ENCODE measurements at regions not wholly inside any gene's neighbourhood (a gene's known extent, or its start where the extent isn't known, plus 50 kb on each side); places are given as distances from the start of the nearest gene placed in this dataset.
"Not testable (repeated sequence)": the region's sequence is repeated elsewhere in the genome, so short reads cannot be mapped to it uniquely, and the experiment has no call there.

- no peak for DNase-seq (ENCODE audit: extremely low spot score, unreplicated experiment)
- Mint-ChIP-seq H3K9me3 (no peaks in the 10 kb centered on the region), H3K4me3 (no peak overlapping the region), H3K27ac (no peak overlapping the region), H3K36me3 (no peaks in the 10 kb centered on the region), H3K27me3 (no peaks in the 10 kb centered on the region), H3K4me1 (ENCODE audit: unreplicated experiment) (no peaks in the 10 kb centered on the region)
- TF ChIP-seq, protein P1, sequence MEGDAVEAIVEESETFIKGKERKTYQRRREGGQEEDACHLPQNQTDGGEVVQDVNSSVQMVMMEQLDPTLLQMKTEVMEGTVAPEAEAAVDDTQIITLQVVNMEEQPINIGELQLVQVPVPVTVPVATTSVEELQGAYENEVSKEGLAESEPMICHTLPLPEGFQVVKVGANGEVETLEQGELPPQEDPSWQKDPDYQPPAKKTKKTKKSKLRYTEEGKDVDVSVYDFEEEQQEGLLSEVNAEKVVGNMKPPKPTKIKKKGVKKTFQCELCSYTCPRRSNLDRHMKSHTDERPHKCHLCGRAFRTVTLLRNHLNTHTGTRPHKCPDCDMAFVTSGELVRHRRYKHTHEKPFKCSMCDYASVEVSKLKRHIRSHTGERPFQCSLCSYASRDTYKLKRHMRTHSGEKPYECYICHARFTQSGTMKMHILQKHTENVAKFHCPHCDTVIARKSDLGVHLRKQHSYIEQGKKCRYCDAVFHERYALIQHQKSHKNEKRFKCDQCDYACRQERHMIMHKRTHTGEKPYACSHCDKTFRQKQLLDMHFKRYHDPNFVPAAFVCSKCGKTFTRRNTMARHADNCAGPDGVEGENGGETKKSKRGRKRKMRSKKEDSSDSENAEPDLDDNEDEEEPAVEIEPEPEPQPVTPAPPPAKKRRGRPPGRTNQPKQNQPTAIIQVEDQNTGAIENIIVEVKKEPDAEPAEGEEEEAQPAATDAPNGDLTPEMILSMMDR (conservative IDR thresholded peaks at IDR 0.05), result no peak
Measured at GRCh38 chr4:33104273-33104672, 2384.1 kb downstream of the PCDH7 start.

DNA sequence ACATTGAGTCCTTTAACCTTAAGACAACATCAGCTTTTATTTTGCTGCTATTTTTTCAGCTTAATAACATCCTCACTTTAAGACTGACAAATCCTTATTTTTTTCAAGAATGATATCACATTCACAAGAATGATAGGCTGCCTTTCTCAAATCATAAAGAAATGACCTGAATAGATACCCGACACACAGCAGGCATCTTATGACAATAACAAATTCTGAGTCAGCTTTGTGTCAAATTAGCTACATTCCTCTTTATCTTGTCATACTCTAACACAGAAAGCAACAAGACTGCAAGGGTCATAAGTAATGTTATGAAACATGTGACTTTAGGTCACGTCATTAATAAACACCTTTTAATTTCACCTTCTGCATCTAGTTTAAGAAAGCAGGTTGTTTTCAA, 2387.6 kb downstream of the PCDH7 start:
- DNase-seq (ENCODE audit: extremely low spot score, unreplicated experiment), result no peak
- Mint-ChIP-seq H3K4me3 (no peak overlapping the region), H3K4me1 (ENCODE audit: unreplicated experiment) (no peaks in the 10 kb centered on the region), H3K27me3 (no peaks in the 10 kb centered on the region), H3K36me3 (no peaks in the 10 kb centered on the region), H3K27ac (no peak overlapping the region), H3K9me3 (no peaks in the 10 kb centered on the region)
- TF ChIP-seq, protein P1 (conservative IDR thresholded peaks at IDR 0.05), result no peak

DNA sequence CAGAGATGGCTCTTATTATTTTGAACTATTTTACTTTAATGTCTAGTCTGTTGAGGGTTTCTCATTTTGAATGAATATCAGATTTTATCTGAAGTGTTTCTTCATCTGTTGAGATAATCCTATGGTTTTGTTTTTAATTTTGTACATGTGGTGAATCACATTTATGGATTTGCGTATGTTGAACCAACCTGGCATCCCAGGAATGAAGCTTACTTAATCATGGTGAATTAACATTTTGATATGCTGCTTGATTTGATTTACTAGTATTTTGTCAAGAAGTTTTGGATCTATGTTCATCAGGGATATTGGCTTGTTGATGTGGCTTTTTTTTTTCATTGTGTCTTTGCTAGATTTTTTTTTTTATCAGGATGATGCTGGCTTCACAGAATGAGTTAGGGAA, 2390.9 kb downstream of the PCDH7 start:
- TF ChIP-seq, protein P1 (conservative IDR thresholded peaks at IDR 0.05), result no peak
- H3K4me1 Mint-ChIP-seq (ENCODE audit: unreplicated experiment), result no peaks in the 10 kb centered on the region

GRCh38 chr4:33116871-33117270, 2396.7 kb downstream of the PCDH7 start:
- peaks cover 5% of the 10 kb centered on the region for H3K9me3 Mint-ChIP-seq
- no peak for DNase-seq (ENCODE audit: extremely low spot score, unreplicated experiment)
- TF ChIP-seq, protein P1 (conservative IDR thresholded peaks at IDR 0.05), result no peak
- H3K4me3 Mint-ChIP-seq, result no peak overlapping the region
- no peaks in the 10 kb centered on the region for H3K4me1 Mint-ChIP-seq (ENCODE audit: unreplicated experiment)
- no peak overlapping the region for H3K27ac Mint-ChIP-seq
- no peaks in the 10 kb centered on the region for H3K27me3 Mint-ChIP-seq
- no peaks in the 10 kb centered on the region for H3K36me3 Mint-ChIP-seq

More for the DNA sequence above, 2390.9 kb downstream of the PCDH7 start:
- H3K27me3 Mint-ChIP-seq, result no peaks in the 10 kb centered on the region
- H3K27ac Mint-ChIP-seq, result no peak overlapping the region
- no peak overlapping the region for H3K4me3 Mint-ChIP-seq
- H3K36me3 Mint-ChIP-seq, result no peaks in the 10 kb centered on the region
- no peak for DNase-seq (ENCODE audit: extremely low spot score, unreplicated experiment)
- no peaks in the 10 kb centered on the region for H3K9me3 Mint-ChIP-seq

GRCh38 chr4:33126002-33126401, 2405.8 kb downstream of the PCDH7 start:
- Mint-ChIP-seq H3K4me1 (ENCODE audit: unreplicated experiment) (no peaks in the 10 kb centered on the region), H3K4me3 (no peak overlapping the region), H3K27ac (no peak overlapping the region), H3K9me3 (no peaks in the 10 kb centered on the region), H3K36me3 (no peaks in the 10 kb centered on the region), H3K27me3 (no peaks in the 10 kb centered on the region)
- TF ChIP-seq, protein P1 (conservative IDR thresholded peaks at IDR 0.05), result no peak
- DNase-seq (ENCODE audit: extremely low spot score, unreplicated experiment), result no peak

GRCh38 chr4:33130662-33131061, 2410.5 kb downstream of the PCDH7 start:
- not testable (repeated sequence) for H3K4me3 Mint-ChIP-seq; H3K4me1 Mint-ChIP-seq (ENCODE audit: unreplicated experiment); H3K27ac Mint-ChIP-seq; H3K36me3 Mint-ChIP-seq; H3K9me3 Mint-ChIP-seq; DNase-seq (ENCODE audit: extremely low spot score, unreplicated experiment); H3K27me3 Mint-ChIP-seq

Data from type B pancreatic cell (in vitro differentiated cells).